SU-DHL-6 (cell line): ENCODE measurements at regions not wholly inside any gene's neighbourhood (a gene's known extent, or its start where the extent isn't known, plus 50 kb on each side); places are given as distances from the start of the nearest gene placed in this dataset.

Source experiments
- H2AFZ ChIP-seq: fragments of 200-600 bp; sonication (generic); 2 replicates; pipeline ENCODE4 v1.6.1; 2014; ENCODE audit warnings: low read depth, mild to moderate bottlenecking, moderate library complexity, mixed read lengths, antibody characterized with exemption, low read length; ENCODE audit not compliant: severe bottlenecking
- H3F3A ChIP-seq: fragments of 200-600 bp; shearing (Covaris generic); 2 replicates; pipeline ENCODE4 v1.6.0; 2016; ENCODE audit warnings: antibody characterized with exemption, mild to moderate bottlenecking; ENCODE audit not compliant: insufficient read depth
- H3K27ac ChIP-seq: fragments of 200-600 bp; sonication (generic); 2 replicates; pipeline ENCODE4 v1.5.1; 2016; ENCODE audit warnings: low read depth, mild to moderate bottlenecking, low read length, moderate library complexity, mixed read lengths
- H3K27me3 ChIP-seq: fragments of 200-600 bp; sonication (generic), shearing (Covaris generic); 2 replicates; pipeline ENCODE4 v1.6.0; 2014; ENCODE audit warnings: mild to moderate bottlenecking, low read length
- H3K36me3 ChIP-seq: fragments of 200-600 bp; sonication (generic); 2 replicates; pipeline ENCODE4 v1.6.1; 2014; ENCODE audit warnings: mild to moderate bottlenecking, low read length, mixed read lengths
- H3K4me2 ChIP-seq: fragments of 300-600, 200-600 bp; shearing (Covaris generic), sonication (generic); 2 replicates; pipeline ENCODE4 v1.6.0; 2014; ENCODE audit warnings: low read length, low read depth, mild to moderate bottlenecking; ENCODE audit not compliant: poor library complexity, severe bottlenecking
- H3K4me3 ChIP-seq: fragments of 200-600 bp; sonication (generic); 2 replicates; pipeline ENCODE4 v1.5.1; 2014; ENCODE audit warnings: antibody characterized with exemption, low read length, mild to moderate bottlenecking, mixed read lengths; ENCODE audit not compliant: insufficient read depth, poor library complexity, severe bottlenecking
- H3K79me2 ChIP-seq: fragments of 200-600 bp; sonication (generic); 2 replicates; pipeline ENCODE4 v1.6.1; 2014; ENCODE audit warnings: mild to moderate bottlenecking, low read length, moderate library complexity; ENCODE audit not compliant: insufficient read depth
- H3K9ac ChIP-seq: fragments of 200-600 bp; sonication (generic); 2 replicates; pipeline ENCODE4 v1.7.0; 2014; ENCODE audit warnings: mild to moderate bottlenecking, low read length
- H3K9me2 ChIP-seq: fragments of 200-600 bp; sonication (generic); replicated peaks from 2 replicates; pipeline ENCODE4 v1.6.1; 2014; ENCODE audit warnings: low read length; ENCODE audit not compliant: insufficient read depth
- H3K9me3 ChIP-seq: fragments of 200-600 bp; sonication (generic); 2 replicates; pipeline ENCODE4 v1.6.1; 2014; ENCODE audit warnings: low read length, mixed read lengths; ENCODE audit not compliant: insufficient read depth
- H4K20me1 ChIP-seq: fragments of 200-600 bp; sonication (generic); 2 replicates; pipeline ENCODE4 v1.6.1; 2014; ENCODE audit warnings: low read depth, mild to moderate bottlenecking, antibody characterized with exemption, low read length, moderate library complexity, mixed read lengths
- CTCF ChIP-seq: fragments of 200-600 bp; sonication (generic); IDR thresholded peaks from one replicate; pipeline ENCODE4 v1.5.1; 2017; ENCODE audit warnings: antibody characterized with exemption, mild to moderate bottlenecking, low read length, moderate library complexity; ENCODE audit not compliant: insufficient read depth, poor library complexity, severe bottlenecking
- EZH2phosphoT487 ChIP-seq: fragments of 200-600 bp; sonication (generic), shearing (Covaris generic); conservative IDR thresholded peaks from 2 replicates; pipeline ENCODE4 v1.6.1; 2018; ENCODE audit warnings: mild to moderate bottlenecking, antibody characterized with exemption, low read length, moderate library complexity, mixed read lengths

GRCh38 chr16:64196444-64196843 lies 925.4 kb downstream of the CDH11 start:
- H3F3A ChIP-seq, result no peaks in the 10 kb centered on the region
- TF ChIP-seq CTCF (no peak), EZH2phosphoT487 (no peak)
- no peak overlapping the region for H3K9ac ChIP-seq
- no peaks in the 10 kb centered on the region for H3K36me3 ChIP-seq
- no peaks in the 10 kb centered on the region for H3K9me3 ChIP-seq
- no peak overlapping the region for H3K4me2 ChIP-seq
- no peak overlapping the region for H2AFZ ChIP-seq
- no peaks in the 10 kb centered on the region for H3K9me2 ChIP-seq
- no peaks in the 10 kb centered on the region for H3K79me2 ChIP-seq
- H3K4me3 ChIP-seq, result no peak overlapping the region
- no peak overlapping the region for H3K27ac ChIP-seq
- no peaks in the 10 kb centered on the region for H4K20me1 ChIP-seq
- H3K27me3 ChIP-seq, result no peaks in the 10 kb centered on the region

- Histone ChIP-seq H3K9me2 (no peaks in the 10 kb centered on the region), H3K9me3 (no peaks in the 10 kb centered on the region), H3F3A (no peaks in the 10 kb centered on the region), H3K4me2 (no peak overlapping the region), H3K79me2 (no peaks in the 10 kb centered on the region), H3K27ac (no peak overlapping the region), H3K27me3 (no peaks in the 10 kb centered on the region), H2AFZ (no peak overlapping the region), H4K20me1 (no peaks in the 10 kb centered on the region), H3K4me3 (no peak overlapping the region), H3K9ac (no peak overlapping the region), H3K36me3 (no peaks in the 10 kb centered on the region)
- no peak for TF ChIP-seq EZH2phosphoT487
- TF ChIP-seq CTCF, result no peak
Observed at GRCh38 chr16:64185954-64186353, 935.9 kb downstream of the CDH11 start.

GRCh38 chr16:64184156-64184555 lies 937.7 kb downstream of the CDH11 start:
- Histone ChIP-seq H3K79me2 (no peaks in the 10 kb centered on the region), H3K27me3 (no peaks in the 10 kb centered on the region), H3F3A (no peaks in the 10 kb centered on the region), H3K36me3 (no peaks in the 10 kb centered on the region), H3K27ac (no peak overlapping the region), H2AFZ (no peak overlapping the region), H3K9me3 (no peaks in the 10 kb centered on the region), H3K4me3 (no peak overlapping the region), H3K9ac (no peak overlapping the region), H4K20me1 (no peaks in the 10 kb centered on the region), H3K4me2 (no peak overlapping the region), H3K9me2 (no peaks in the 10 kb centered on the region)
- TF ChIP-seq CTCF (no peak), EZH2phosphoT487 (no peak)
